ENCODE measurements at regions not wholly inside any gene's neighbourhood (a gene's known extent, or its start where the extent isn't known, plus 50 kb on each side); places are given as distances from the start of the nearest gene placed in this dataset.
"Not testable (repeated sequence)": the region's sequence is repeated elsewhere in the genome, so short reads cannot be mapped to it uniquely, and the experiment has no call there.

- DNase-seq (ENCODE audit: low read depth) = no peak
- H3K4me3 ChIP-seq (ENCODE audit: control insufficient read depth, low read depth, low read length) = no peak overlapping the region
- TF ChIP-seq CTCF (IDR thresholded peaks at IDR 0.05; ENCODE audit: control insufficient read depth, insufficient read depth, low read depth, low read length, missing control alignments) = no peak
Observed at GRCh38 chr16:88144028-88144511, 192.8 kb downstream of the BANP start.

- H3K4me3 ChIP-seq (ENCODE audit: control insufficient read depth, low read depth, low read length); DNase-seq (ENCODE audit: low read depth): not testable (repeated sequence)
- TF ChIP-seq CTCF (IDR thresholded peaks at IDR 0.05; ENCODE audit: control insufficient read depth, insufficient read depth, low read depth, low read length, missing control alignments) = peak; percentile 27
Observed at GRCh38 chr16:88145376-88145775, 194.1 kb downstream of the BANP start.

GRCh38 chr16:88145824-88146405 is 194.7 kb downstream of the BANP start:
- not testable (repeated sequence) for DNase-seq (ENCODE audit: low read depth); H3K4me3 ChIP-seq (ENCODE audit: control insufficient read depth, low read depth, low read length)

- not testable (repeated sequence) for DNase-seq (ENCODE audit: low read depth)
Observed at GRCh38 chr16:88148078-88148477, 196.8 kb downstream of the BANP start.

GRCh38 chr16:88148682-88149081 is 197.4 kb downstream of the BANP start:
- not testable (repeated sequence) for DNase-seq (ENCODE audit: low read depth); H3K4me3 ChIP-seq (ENCODE audit: control insufficient read depth, low read depth, low read length)

More at GRCh38 chr16:88148078-88148477, 196.8 kb downstream of the BANP start:
- not testable (repeated sequence) for H3K4me3 ChIP-seq (ENCODE audit: control insufficient read depth, low read depth, low read length)

- not testable (repeated sequence) for DNase-seq (ENCODE audit: low read depth); H3K4me3 ChIP-seq (ENCODE audit: control insufficient read depth, low read depth, low read length)
Observed at GRCh38 chr16:88149158-88149603, 197.9 kb downstream of the BANP start.

- not testable (repeated sequence) for DNase-seq (ENCODE audit: low read depth); H3K4me3 ChIP-seq (ENCODE audit: control insufficient read depth, low read depth, low read length)
Observed at GRCh38 chr16:88149663-88150062, 198.4 kb downstream of the BANP start.

GRCh38 chr16:88150456-88151128 is 199.4 kb downstream of the BANP start:
- not testable (repeated sequence) for H3K4me3 ChIP-seq (ENCODE audit: control insufficient read depth, low read depth, low read length); DNase-seq (ENCODE audit: low read depth)

GRCh38 chr16:88151129-88151499 is 199.9 kb downstream of the BANP start:
- DNase-seq (ENCODE audit: low read depth); H3K4me3 ChIP-seq (ENCODE audit: control insufficient read depth, low read depth, low read length): not testable (repeated sequence)

- not testable (repeated sequence) for DNase-seq (ENCODE audit: low read depth); H3K4me3 ChIP-seq (ENCODE audit: control insufficient read depth, low read depth, low read length)
Observed at GRCh38 chr16:88151859-88152843, 200.9 kb downstream of the BANP start.

- H3K4me3 ChIP-seq (ENCODE audit: control insufficient read depth, low read depth, low read length); DNase-seq (ENCODE audit: low read depth): not testable (repeated sequence)
Observed at GRCh38 chr16:88152879-88153278, 201.6 kb downstream of the BANP start.

- not testable (repeated sequence) for DNase-seq (ENCODE audit: low read depth); H3K4me3 ChIP-seq (ENCODE audit: control insufficient read depth, low read depth, low read length)
Observed at GRCh38 chr16:88153516-88153915, 202.3 kb downstream of the BANP start.

- not testable (repeated sequence) for H3K4me3 ChIP-seq (ENCODE audit: control insufficient read depth, low read depth, low read length); DNase-seq (ENCODE audit: low read depth)
Observed at GRCh38 chr16:88154886-88155285, 203.7 kb downstream of the BANP start.

GRCh38 chr16:88155681-88156080 is 204.4 kb downstream of the BANP start:
- not testable (repeated sequence) for H3K4me3 ChIP-seq (ENCODE audit: control insufficient read depth, low read depth, low read length); DNase-seq (ENCODE audit: low read depth)

- not testable (repeated sequence) for H3K4me3 ChIP-seq (ENCODE audit: control insufficient read depth, low read depth, low read length); DNase-seq (ENCODE audit: low read depth)
Observed at GRCh38 chr16:88156640-88157283, 205.5 kb downstream of the BANP start.
